D341Med (cell line): ENCODE measurements at regions not wholly inside any gene's neighbourhood (a gene's known extent, or its start where the extent isn't known, plus 50 kb on each side); places are given as distances from the start of the nearest gene placed in this dataset.
"Not testable (repeated sequence)": the region's sequence is repeated elsewhere in the genome, so short reads cannot be mapped to it uniquely, and the experiment has no call there.

Experiments used
- DNase-seq: peaks from one replicate; pipeline ENCODE4 v3.0.0; 2012; ENCODE audit warnings: low spot score

GRCh38 chr18:60892855-60893254, 440.4 kb upstream of the CDH20 start:
- no peak for DNase-seq

- DNase-seq: no peak
These were observed 439.7 kb upstream of the CDH20 start for GRCh38 chr18:60893355-60894097.

DNA sequence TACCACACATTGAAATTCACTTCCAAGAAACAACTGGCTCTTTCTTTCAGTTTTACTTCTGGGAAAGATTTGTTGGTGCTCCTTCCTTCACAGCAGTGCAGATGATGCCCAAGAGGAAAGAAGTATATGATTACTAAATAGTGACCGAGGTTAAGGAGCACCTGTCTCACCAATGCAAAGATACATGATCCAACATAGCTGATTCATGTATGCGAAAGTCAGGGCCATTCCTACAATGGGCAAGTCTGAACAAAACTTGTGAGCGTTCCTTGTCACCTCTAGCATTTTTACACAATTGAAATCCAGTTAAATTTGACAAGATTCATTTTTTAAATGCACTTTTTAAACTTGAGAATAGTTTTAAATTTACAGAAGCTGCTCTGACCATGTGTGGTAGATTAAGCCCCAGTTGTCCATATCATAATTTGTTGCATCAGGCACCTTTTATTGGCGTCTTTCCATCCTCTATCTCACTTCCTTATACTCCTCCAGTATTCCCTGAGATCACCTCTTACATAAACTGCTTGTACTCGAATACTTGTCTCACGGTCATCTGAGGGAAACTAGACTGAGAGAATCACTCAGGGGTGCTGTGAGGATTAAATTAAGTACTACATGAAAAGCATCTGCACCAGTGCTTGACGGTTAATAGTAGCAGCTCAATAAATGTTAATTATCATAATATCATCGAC, 438.8 kb upstream of the CDH20 start:
- DNase-seq: no peak

GRCh38 chr18:60895181-60895580, 438.0 kb upstream of the CDH20 start:
- no peak for DNase-seq

GRCh38 chr18:60898111-60898510, 435.1 kb upstream of the CDH20 start:
- DNase-seq: no peak

DNA sequence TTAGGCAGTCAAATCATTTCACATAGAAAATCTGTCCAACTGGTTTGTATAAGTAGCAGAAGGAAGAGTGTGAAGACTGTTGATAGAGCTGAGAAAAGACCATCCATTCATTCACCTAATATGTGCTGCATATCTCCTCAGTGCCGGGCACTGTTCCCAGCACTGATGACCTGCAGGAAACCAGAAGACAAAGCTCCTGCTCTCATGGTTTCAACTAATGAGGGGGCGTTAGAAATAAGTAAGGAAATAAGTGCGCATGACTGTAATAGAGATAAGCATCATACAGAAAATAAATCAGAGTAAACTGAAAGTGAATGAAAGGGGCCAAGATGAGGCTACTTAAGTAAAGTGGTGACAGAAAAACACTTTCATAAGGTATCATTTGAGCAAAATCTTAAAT, 427.5 kb upstream of the CDH20 start:
- no peak for DNase-seq

- no peak for DNase-seq
These were observed 422.7 kb upstream of the CDH20 start for GRCh38 chr18:60910534-60910933.

- DNase-seq: no peak
These were observed 421.7 kb upstream of the CDH20 start for GRCh38 chr18:60911504-60911903.

GRCh38 chr18:60915160-60915559, 418.1 kb upstream of the CDH20 start:
- no peak for DNase-seq

DNA sequence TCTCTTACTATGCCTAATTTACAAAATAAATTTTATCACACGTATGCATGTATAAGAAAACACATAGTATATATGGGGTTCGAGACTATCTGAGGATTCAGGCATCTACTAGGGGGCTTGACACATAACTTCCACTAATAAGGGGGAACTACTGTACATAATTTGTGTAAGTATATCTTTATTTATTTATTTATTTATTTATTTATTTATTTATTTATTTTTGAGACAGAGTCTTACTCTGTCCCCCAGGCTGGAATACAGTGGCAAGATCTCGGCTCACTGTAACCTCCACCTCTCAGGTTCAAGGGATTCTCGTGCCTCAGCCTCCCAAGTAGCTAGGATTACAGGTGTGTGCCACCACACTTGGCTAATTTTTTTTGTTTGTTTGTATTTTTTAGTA, 414.4 kb upstream of the CDH20 start:
- DNase-seq: not testable (repeated sequence)

DNA sequence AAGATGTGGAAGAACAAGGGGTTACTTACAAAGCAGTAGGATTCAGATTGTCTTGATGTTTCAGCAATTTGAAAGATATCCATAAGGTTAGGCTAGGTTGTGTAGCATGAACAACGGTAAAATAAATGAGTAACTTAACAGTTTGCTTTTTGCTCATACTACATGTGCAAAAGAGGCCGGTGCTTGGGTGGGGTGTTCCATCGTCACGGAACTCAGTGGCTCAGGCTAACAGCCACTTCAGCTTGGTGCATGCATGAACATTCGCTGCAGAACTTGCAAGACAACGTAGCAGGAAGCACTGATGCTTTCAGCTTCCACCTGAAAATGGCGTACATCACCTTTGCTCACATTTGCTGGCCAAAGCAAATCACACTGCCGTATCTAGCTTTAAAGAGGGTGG, 407.3 kb upstream of the CDH20 start:
- no peak for DNase-seq

DNA sequence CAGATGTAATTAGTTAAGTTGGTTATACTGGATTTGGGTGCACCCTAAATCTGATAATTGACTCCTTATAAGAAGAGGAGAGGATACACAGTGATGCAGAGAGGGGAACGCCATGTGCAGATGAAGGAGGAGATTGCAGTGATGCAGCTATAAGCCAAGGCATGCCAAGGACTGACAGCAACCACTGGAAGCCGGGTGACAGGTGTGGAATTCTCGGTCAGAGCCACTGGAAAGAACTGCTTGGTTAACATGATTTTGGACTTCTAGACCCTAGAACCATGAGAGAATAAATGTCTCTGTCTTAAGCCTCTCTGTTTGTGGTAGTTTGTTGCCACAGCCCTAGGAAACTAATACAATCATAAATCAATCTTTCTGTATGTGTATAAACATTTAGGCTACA, 403.3 kb upstream of the CDH20 start:
- no peak for DNase-seq

GRCh38 chr18:60935041-60935910, 398.0 kb upstream of the CDH20 start:
- no peak for DNase-seq

DNA sequence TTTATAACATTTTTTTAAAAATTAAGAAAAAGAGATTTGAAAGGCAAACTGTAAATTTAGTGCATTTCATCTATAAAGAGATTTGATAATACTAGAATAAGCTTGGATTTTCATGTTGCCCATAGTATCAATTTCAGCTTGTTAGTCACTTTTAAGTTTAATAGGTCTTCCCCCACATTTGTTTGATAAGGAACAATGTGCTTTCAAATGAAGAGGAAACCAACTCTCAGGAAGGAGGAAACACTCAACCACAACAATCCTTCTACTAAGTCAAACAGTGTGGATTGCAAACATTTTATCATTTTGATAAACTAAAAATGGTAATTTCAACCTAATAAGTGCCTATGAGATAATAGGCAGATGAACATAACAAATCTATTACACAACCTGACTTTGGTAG, 397.1 kb upstream of the CDH20 start:
- no peak for DNase-seq

DNA sequence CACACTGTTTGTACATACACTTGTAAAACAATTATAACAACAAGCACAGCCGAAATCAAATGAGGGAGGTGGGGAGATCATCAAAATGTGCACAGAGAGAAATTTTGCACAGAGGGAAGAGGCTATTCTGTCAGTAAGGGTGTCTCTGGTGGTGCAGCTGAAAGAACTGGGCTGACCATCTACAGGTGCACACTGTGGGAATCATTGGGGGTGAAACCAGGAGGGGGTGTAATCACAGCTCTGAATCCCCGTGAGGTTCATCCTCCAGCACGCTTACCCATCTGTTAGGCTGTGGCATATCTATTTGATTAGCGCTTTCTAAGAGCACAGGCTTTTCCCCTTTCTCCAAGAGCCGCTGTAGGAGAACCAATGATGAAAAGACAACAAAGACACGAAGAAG, 389.9 kb upstream of the CDH20 start:
- DNase-seq: no peak

- DNase-seq: no peak
These were observed 382.6 kb upstream of the CDH20 start for GRCh38 chr18:60950634-60951033.

DNA sequence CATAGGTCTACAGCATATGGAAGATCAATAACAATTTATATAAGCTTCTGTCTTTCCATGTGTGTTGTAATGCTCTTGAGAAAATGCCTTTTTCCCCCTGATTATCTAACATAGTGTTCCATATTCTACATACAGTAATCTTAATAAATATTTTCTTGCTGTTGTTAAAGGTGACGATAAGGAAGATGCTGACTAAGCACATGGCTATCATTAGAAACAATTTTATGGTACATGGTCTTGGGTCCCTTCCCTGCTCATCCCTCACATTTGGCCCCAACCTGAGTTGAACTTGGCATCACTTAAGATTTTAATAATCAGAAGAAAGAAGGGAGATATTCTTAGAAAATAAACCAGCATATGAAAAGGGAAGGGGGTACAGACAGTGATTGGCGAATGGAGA, 382.1 kb upstream of the CDH20 start:
- no peak for DNase-seq

DNA sequence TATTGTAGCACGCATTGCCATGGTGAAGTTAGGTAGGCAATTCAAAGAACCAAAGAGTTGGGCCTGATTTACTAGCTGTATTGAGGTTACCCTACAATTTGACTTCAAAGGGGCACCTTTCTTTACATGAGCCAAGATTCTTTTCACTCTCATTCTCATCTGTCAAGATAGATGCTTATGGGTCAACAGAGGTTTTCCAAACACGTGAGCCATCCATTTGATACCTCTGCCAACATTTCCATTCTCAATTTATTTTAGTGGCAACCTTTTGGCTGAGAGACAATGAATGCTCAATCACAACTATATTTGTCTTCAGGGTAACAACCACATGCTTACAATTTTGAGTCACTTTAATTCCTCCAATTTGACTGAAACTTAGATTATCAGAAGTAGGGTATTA, 370.6 kb upstream of the CDH20 start:
- no peak for DNase-seq

DNA sequence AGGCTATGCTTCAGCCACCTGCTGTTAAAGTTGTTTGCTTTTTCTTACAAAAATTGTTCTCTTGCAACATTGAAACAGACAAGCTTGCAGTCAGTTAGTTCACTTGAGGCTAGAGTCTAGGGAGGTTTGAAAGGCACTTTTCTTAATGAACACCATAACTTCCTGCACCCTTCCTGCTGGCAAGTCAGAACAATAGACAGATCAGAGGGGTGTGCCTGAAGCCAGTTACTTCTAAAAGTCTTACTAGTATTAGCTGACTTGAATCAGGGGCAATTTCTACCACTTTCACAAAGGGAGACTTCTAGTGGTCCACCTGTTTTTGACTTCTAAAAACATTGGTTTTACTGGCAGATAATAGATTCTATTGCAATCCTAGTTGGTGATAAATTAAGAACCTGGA, 367.4 kb upstream of the CDH20 start:
- DNase-seq: no peak

DNA sequence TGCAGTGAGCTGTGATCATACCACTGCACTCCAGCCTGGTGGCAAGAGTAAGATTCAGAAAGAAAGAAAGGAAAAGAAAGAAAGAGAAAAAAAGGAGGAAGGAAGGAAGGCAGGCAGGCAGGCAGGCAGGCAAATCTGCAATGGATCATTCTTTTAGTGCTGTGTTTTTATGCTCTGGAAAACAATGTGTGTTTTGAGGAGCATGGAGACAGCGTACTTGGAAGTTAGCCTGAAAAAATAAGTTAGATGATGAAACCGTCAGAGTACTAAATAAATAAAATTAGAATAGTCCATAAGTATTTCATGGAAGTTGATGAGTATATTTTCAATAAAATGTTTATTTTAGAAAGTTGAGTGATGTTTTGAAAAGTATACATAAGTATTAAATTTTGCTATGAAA, 366.4 kb upstream of the CDH20 start:
- no peak for DNase-seq

- peak; percentile 23 for DNase-seq
These were observed 357.8 kb upstream of the CDH20 start for GRCh38 chr18:60975420-60975819.

DNA sequence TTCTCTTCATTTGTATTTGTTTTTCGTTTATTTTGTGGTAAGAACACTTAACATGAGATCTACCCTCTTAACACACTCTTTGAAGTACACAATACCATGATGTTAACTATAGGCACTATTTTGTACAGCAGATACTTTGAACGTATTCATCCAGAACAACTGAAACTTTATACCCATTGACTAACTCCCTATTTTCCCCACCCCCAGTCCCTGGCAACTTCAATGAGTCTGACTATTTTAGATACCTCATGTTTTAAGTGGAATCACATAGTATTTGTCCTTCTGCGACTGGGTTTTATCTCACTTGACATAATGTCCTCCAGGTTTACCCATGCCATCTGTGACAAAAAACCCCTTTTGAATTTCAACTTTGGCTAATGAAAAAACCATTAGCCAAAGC, 356.3 kb upstream of the CDH20 start:
- DNase-seq: no peak

GRCh38 chr18:60978338-60978737, 354.9 kb upstream of the CDH20 start:
- DNase-seq: no peak
